ENCODE measurements at regions not wholly inside any gene's neighbourhood (a gene's known extent, or its start where the extent isn't known, plus 50 kb on each side); places are given as distances from the start of the nearest gene placed in this dataset.
A peak's percentile ranks its signal among the peaks of the same experiment; 100 is the strongest.

GRCh38 chr2:39550701-39551285 is 113.7 kb upstream of the MAP4K3 start:
- Histone ChIP-seq H3K36me3 (ENCODE audit: insufficient read depth) (no peaks in the 10 kb centered on the region), H3K4me1 (ENCODE audit: insufficient read depth) (no peaks in the 10 kb centered on the region), H3K27ac (ENCODE audit: low read depth) (no peak overlapping the region), H3K4me3 (ENCODE audit: low read depth, low read length) (no peak overlapping the region)
- WGBS = 53% methylated on average over 4 of the region's 4 CpGs
- no peak for DNase-seq (ENCODE audit: extremely low spot score)

GRCh38 chr2:39558906-39559305 is 106.8 kb upstream of the TMEM178A start:
- no peak for DNase-seq (ENCODE audit: extremely low spot score)
- Histone ChIP-seq H3K4me3 (ENCODE audit: low read depth, low read length) (no peak overlapping the region), H3K27ac (ENCODE audit: low read depth) (no peak overlapping the region), H3K4me1 (ENCODE audit: insufficient read depth) (no peaks in the 10 kb centered on the region), H3K36me3 (ENCODE audit: insufficient read depth) (no peaks in the 10 kb centered on the region)
- 84% methylated on average over 1 of the region's 1 CpG for WGBS

GRCh38 chr2:39563572-39563971 is 102.1 kb upstream of the TMEM178A start:
- no peak for DNase-seq (ENCODE audit: extremely low spot score)
- H3K27ac ChIP-seq (ENCODE audit: low read depth) = no peak overlapping the region

DNA sequence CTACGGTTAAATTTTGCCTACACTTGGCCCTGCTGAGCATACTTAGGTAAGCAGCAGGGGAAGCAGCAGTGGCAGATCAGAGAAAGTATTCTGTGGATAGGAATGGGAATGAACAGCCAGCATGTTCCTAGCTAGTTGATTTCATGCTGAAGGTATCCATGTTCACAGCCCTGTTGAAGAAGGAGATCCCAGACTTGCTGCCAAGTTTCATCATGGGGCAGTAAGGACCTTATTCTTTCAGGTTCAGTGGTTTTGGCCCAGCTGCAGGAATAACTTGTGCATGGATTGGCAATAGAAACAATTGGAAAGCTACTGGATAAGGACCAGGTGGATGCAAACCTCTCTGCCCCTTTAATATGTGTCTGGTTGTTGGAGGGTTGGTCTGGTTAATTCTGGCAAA is 98.2 kb upstream of the TMEM178A start:
- DNase-seq (ENCODE audit: extremely low spot score) = no peak
- no peaks in the 10 kb centered on the region for H3K36me3 ChIP-seq (ENCODE audit: insufficient read depth)
- 94% methylated on average over 1 of the region's 1 CpG for WGBS
- H3K4me1 ChIP-seq (ENCODE audit: insufficient read depth) = no peaks in the 10 kb centered on the region
- no peak overlapping the region for H3K27ac ChIP-seq (ENCODE audit: low read depth)
- H3K4me3 ChIP-seq (ENCODE audit: low read depth, low read length) = no peak overlapping the region

More at GRCh38 chr2:39563572-39563971, 102.1 kb upstream of the TMEM178A start:
- Histone ChIP-seq H3K4me1 (ENCODE audit: insufficient read depth) (no peaks in the 10 kb centered on the region), H3K36me3 (ENCODE audit: insufficient read depth) (no peaks in the 10 kb centered on the region), H3K4me3 (ENCODE audit: low read depth, low read length) (no peak overlapping the region)

GRCh38 chr2:39568116-39568515 is 97.6 kb upstream of the TMEM178A start:
- peak; percentile 25 for DNase-seq (ENCODE audit: extremely low spot score)
- H3K4me3 ChIP-seq (ENCODE audit: low read depth, low read length) = no peak overlapping the region
- no peaks in the 10 kb centered on the region for H3K36me3 ChIP-seq (ENCODE audit: insufficient read depth)
- WGBS = 84% methylated on average over 5 of the region's 5 CpGs
- H3K27ac ChIP-seq (ENCODE audit: low read depth) = no peak overlapping the region
- H3K4me1 ChIP-seq (ENCODE audit: insufficient read depth) = no peaks in the 10 kb centered on the region

DNA sequence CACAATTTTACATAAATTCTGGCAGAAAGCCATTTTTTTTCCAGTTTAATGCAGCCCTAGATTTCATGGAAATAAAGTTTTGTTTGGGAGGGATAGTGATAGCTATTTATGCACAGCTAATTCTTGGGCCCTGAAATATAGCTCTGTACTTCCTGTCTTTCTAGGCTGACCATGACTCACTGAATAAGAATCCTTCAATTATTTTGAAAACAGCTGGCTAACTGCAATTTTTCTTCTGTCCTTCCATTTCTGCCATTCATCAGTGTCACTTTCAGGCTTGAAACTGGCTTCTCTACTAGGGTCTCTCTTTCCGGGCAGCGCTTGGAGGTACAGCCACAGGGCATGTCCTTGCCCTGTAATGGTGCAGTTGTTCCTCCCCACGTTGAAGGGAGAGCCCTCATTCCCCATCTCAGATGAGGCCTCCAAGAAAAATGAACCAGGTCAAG is 97.1 kb upstream of the TMEM178A start:
- 37% methylated on average over 3 of the region's 3 CpGs for WGBS
- Histone ChIP-seq H3K4me1 (ENCODE audit: insufficient read depth) (no peaks in the 10 kb centered on the region), H3K27ac (ENCODE audit: low read depth) (no peak overlapping the region), H3K36me3 (ENCODE audit: insufficient read depth) (no peaks in the 10 kb centered on the region), H3K4me3 (ENCODE audit: low read depth, low read length) (no peak overlapping the region)
- peak; percentile 36 for DNase-seq (ENCODE audit: extremely low spot score)

- H3K27ac ChIP-seq (ENCODE audit: low read depth) = no peak overlapping the region
- H3K4me3 ChIP-seq (ENCODE audit: low read depth, low read length) = no peak overlapping the region
- H3K36me3 ChIP-seq (ENCODE audit: insufficient read depth) = no peaks in the 10 kb centered on the region
- H3K4me1 ChIP-seq (ENCODE audit: insufficient read depth) = no peaks in the 10 kb centered on the region
- WGBS = 89% methylated on average over 1 of the region's 1 CpG
- DNase-seq (ENCODE audit: extremely low spot score) = no peak
Observed at GRCh38 chr2:39570130-39570555, 95.6 kb upstream of the TMEM178A start.

- 58% methylated on average over 3 of the region's 3 CpGs for WGBS
- no peaks in the 10 kb centered on the region for H3K36me3 ChIP-seq (ENCODE audit: insufficient read depth)
- H3K4me1 ChIP-seq (ENCODE audit: insufficient read depth) = no peaks in the 10 kb centered on the region
- no peak overlapping the region for H3K4me3 ChIP-seq (ENCODE audit: low read depth, low read length)
- no peak overlapping the region for H3K27ac ChIP-seq (ENCODE audit: low read depth)
- no peak for DNase-seq (ENCODE audit: extremely low spot score)
Observed at GRCh38 chr2:39570614-39571013, 95.1 kb upstream of the TMEM178A start.

DNA sequence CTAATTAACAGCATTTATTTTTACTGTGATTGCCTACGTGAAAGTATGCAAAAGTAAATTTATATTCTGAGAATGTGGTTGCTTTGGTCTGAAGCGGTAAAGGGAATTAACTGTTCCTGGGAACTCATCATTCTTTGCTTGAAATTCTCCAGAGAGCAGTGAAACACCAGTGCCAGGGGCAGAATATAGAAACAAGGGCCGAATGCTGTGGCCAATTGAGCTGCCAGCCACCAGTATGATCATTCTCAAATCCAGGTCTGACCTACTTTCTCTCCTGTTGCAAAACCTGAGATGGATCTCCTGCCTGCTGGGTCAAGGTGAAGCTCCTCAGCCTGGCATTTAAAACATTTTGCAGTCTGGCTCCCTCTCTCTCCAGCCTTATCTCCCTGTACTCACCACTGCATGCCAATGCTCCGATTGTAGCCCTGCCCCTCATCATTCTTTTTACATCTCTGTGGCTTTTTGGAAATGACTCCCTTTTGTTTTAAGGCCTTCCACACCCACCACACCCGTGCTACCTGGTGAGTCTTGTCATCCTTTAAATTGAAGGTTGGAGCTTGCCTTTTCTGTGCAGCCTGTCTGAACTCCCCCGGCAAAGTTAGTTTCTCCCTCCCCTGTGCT is 94.5 kb upstream of the TMEM178A start:
- Histone ChIP-seq H3K4me3 (ENCODE audit: low read depth, low read length) (no peak overlapping the region), H3K4me1 (ENCODE audit: insufficient read depth) (no peaks in the 10 kb centered on the region), H3K27ac (ENCODE audit: low read depth) (no peak overlapping the region), H3K36me3 (ENCODE audit: insufficient read depth) (no peaks in the 10 kb centered on the region)
- no peak for DNase-seq (ENCODE audit: extremely low spot score)
- 40% methylated on average over 6 of the region's 6 CpGs for WGBS

DNA sequence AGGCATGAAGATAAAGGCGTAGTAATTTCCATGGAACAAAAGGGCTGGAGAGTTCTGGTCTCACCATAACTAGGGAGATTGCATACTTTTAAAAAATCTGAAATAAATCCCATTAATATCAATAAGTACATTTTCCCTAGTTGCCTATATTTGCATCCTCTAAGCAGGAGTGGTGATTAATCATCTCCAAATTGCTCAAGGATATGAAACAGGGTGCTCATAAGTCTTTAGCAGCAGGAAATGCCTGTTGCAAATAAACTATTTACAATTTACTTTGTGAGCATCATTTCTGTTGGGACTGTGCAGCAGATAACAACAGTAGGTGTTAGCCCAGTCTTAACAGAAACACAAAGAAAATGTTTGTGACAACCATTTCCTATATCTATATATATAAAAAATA is 92.4 kb upstream of the TMEM178A start:
- WGBS = 98% methylated on average over 1 of the region's 1 CpG
- DNase-seq (ENCODE audit: extremely low spot score) = no peak
- no peaks in the 10 kb centered on the region for H3K4me1 ChIP-seq (ENCODE audit: insufficient read depth)

DNA sequence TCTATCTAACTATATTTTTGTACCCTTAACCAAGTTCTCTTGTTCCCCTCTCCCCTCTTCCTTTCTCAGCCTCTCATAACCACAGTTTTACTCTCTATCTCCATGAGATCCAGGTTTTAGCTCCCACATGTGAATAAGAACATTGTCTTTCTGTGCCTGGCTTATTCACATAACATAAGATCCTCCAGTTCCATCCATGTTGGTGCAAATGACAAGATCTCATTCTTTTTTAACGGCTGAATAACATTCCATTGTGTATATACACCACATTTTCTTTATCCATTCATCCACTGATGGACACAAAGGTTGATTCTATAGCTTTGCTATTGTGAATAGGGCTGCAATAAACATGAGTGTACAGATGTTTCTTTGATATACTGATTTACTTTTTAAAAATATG is 83.9 kb upstream of the TMEM178A start:
- DNase-seq (ENCODE audit: extremely low spot score) = no peak
- no peaks in the 10 kb centered on the region for H3K36me3 ChIP-seq (ENCODE audit: insufficient read depth)
- no peak overlapping the region for H3K4me3 ChIP-seq (ENCODE audit: low read depth, low read length)
- WGBS = 85% methylated on average over 1 of the region's 1 CpG
- H3K4me1 ChIP-seq (ENCODE audit: insufficient read depth) = no peaks in the 10 kb centered on the region
- H3K27ac ChIP-seq (ENCODE audit: low read depth) = no peak overlapping the region

More for the DNA sequence above, 92.4 kb upstream of the TMEM178A start:
- no peaks in the 10 kb centered on the region for H3K36me3 ChIP-seq (ENCODE audit: insufficient read depth)
- no peak overlapping the region for H3K4me3 ChIP-seq (ENCODE audit: low read depth, low read length)
- H3K27ac ChIP-seq (ENCODE audit: low read depth) = no peak overlapping the region

GRCh38 chr2:39583213-39583612 is 82.5 kb upstream of the TMEM178A start:
- no peak for DNase-seq (ENCODE audit: extremely low spot score)
- H3K4me1 ChIP-seq (ENCODE audit: insufficient read depth) = no peaks in the 10 kb centered on the region
- H3K27ac ChIP-seq (ENCODE audit: low read depth) = no peak overlapping the region
- 96% methylated on average over 2 of the region's 2 CpGs for WGBS
- H3K36me3 ChIP-seq (ENCODE audit: insufficient read depth) = no peaks in the 10 kb centered on the region
- H3K4me3 ChIP-seq (ENCODE audit: low read depth, low read length) = no peak overlapping the region

GRCh38 chr2:39583781-39584180 is 81.9 kb upstream of the TMEM178A start:
- no peak for DNase-seq (ENCODE audit: extremely low spot score)
- WGBS = 77% methylated on average over 6 of the region's 6 CpGs
- Histone ChIP-seq H3K36me3 (ENCODE audit: insufficient read depth) (no peaks in the 10 kb centered on the region), H3K4me3 (ENCODE audit: low read depth, low read length) (no peak overlapping the region), H3K4me1 (ENCODE audit: insufficient read depth) (no peaks in the 10 kb centered on the region), H3K27ac (ENCODE audit: low read depth) (no peak overlapping the region)

- DNase-seq (ENCODE audit: extremely low spot score) = no peak
- H3K27ac ChIP-seq (ENCODE audit: low read depth) = no peak overlapping the region
- no peaks in the 10 kb centered on the region for H3K4me1 ChIP-seq (ENCODE audit: insufficient read depth)
- WGBS = 72% methylated on average over 5 of the region's 5 CpGs
- no peaks in the 10 kb centered on the region for H3K36me3 ChIP-seq (ENCODE audit: insufficient read depth)
- no peak overlapping the region for H3K4me3 ChIP-seq (ENCODE audit: low read depth, low read length)
Observed at GRCh38 chr2:39584283-39584965, 81.3 kb upstream of the TMEM178A start.

Data from urinary bladder (tissue), 3 donors.